Tibial nerve (tissue), 4 donors: ENCODE measurements at regions not wholly inside any gene's neighbourhood (a gene's known extent, or its start where the extent isn't known, plus 50 kb on each side); places are given as distances from the start of the nearest gene placed in this dataset.

Experiments used
- CTCF ChIP-seq, 5 experiments: fragments of 200-600 bp in 3 of 5; fragments of 450-650 bp in 2 of 5; sonication (generic) in 3 of 5; IDR thresholded peaks; one replicate each; pipeline ENCODE4 v1.5.1; 2016 to 2019; ENCODE audit warnings: antibody characterized with exemption in 5 of 5, mild to moderate bottlenecking in 3 of 5, moderate library complexity in 2 of 5
- EP300 ChIP-seq, 2 donors: sonication (generic); formaldehyde crosslinking; IDR thresholded peaks; one replicate each; pipeline ENCODE4 v1.6.1; 2017; ENCODE audit warnings: antibody characterized with exemption in 2 of 2, mild to moderate bottlenecking in 1 of 2
- POLR2A ChIP-seq, 2 donors: fragments of 450-650 bp; IDR thresholded peaks; one replicate each; pipeline ENCODE4 v1.6.1; 2017; ENCODE audit warnings: antibody characterized with exemption in 2 of 2, mild to moderate bottlenecking in 2 of 2, moderate library complexity in 2 of 2

- TF ChIP-seq CTCF (IDR thresholded peaks at IDR 0.05) (no peak), POLR2A (IDR thresholded peaks at IDR 0.05) (no peak), EP300 (IDR thresholded peaks at IDR 0.05) (no peak)
Observed at GRCh38 chr6:144990784-144991183, 705.6 kb downstream of the UTRN start.
